HepG2 (cell line): ENCODE measurements at regions not wholly inside any gene's neighbourhood (a gene's known extent, or its start where the extent isn't known, plus 50 kb on each side); places are given as distances from the start of the nearest gene placed in this dataset.

ENCODE experiments used
- ATAC-seq: fragments of 200-7000 bp; cut with Tn5 transposase; 3 replicates; pipeline ENCODE4 v1.9.1; 2020; ENCODE audit warnings: mild to moderate bottlenecking, moderate library complexity
- BruUV-seq: library from RNA; stranded (reverse); fragments of 400-500 nt; replicated peaks from 2 replicates; lab custom pipeline; 2021; lab: Mats Ljungman, UMichigan
- CTCF ChIA-PET: fragments of 300-600 bp; formaldehyde crosslinking; extraction: SDS; loops from one replicate; lab custom pipeline; 2021; ENCODE audit warnings: low total read pairs, inconsistent platforms, low intra/inter-chr PET ratio; lab: Yijun Ruan, JAX
- POLR2A ChIA-PET: fragments of 350-600 bp; sonication (Branson Sonifier 250); formaldehyde crosslinking; loops from one replicate; lab custom pipeline; 2020; ENCODE audit warnings: antibody characterized with exemption, inconsistent platforms; lab: Yijun Ruan, JAX
- DNase-seq: peaks from one replicate; pipeline ENCODE4 v3.0.0-alpha.2; 2015; ENCODE audit warnings: low spot score
- FAIRE-seq: peaks from 3 replicates; lab custom pipeline; 2011; peaks lifted over from hg19 to GRCh38; lab: Jason Lieb, UNC
- H2AFZ ChIP-seq: one replicate; pipeline ENCODE4 v1.6.1; 2011; ENCODE audit warnings: low read length, inconsistent platforms
- H3K27ac ChIP-seq: fragments of 300-600 bp; 3 replicates; pipeline ENCODE4 v1.8.0; 2011; ENCODE audit warnings: mixed run types, mild to moderate bottlenecking, mixed read lengths, low read length, inconsistent platforms; ENCODE audit not compliant: insufficient read depth; ENCODE audit errors: extremely low read length
- H3K27me3 ChIP-seq, 2 experiments: fragments of 200-600 bp in 1 of 2; 2 replicates in 1 of 2; 3 replicates in 1 of 2; pipeline versions ENCODE4 v1.6.0 to v1.8.0; 2011; ENCODE audit warnings: low read length in 2 of 2, mild to moderate bottlenecking in 2 of 2, moderate library complexity in 2 of 2, inconsistent platforms in 1 of 2; ENCODE audit not compliant: insufficient read depth in 2 of 2, control insufficient read depth in 1 of 2
- H3K36me3 ChIP-seq, 2 experiments: fragments of 200-600 bp in 1 of 2; replicated peaks in 1 of 2; 2 replicates in 1 of 2; 3 replicates in 1 of 2; pipeline versions ENCODE4 v1.5.1 to v1.8.0; 2011; ENCODE audit warnings: low read length in 2 of 2, inconsistent platforms in 1 of 2; ENCODE audit not compliant: insufficient read depth in 2 of 2, control insufficient read depth in 1 of 2
- H3K4me1 ChIP-seq: 2 replicates; pipeline ENCODE4 v1.5.1; 2012; ENCODE audit warnings: low read length, inconsistent platforms; ENCODE audit not compliant: insufficient read depth
- H3K4me2 ChIP-seq: 2 replicates; pipeline ENCODE4 v1.6.0; 2011; ENCODE audit warnings: low read depth, low read length, inconsistent platforms
- H3K4me3 ChIP-seq, 3 experiments: fragments of 200-600 bp in 1 of 3; sonication (generic), shearing (Covaris generic) in 1 of 3; replicated peaks in 1 of 3; 2 replicates each; pipeline ENCODE4 v1.5.1; 2011 to 2016; ENCODE audit warnings: low read length in 3 of 3, inconsistent platforms in 2 of 3, low read depth in 2 of 3, mild to moderate bottlenecking in 2 of 3, control low read depth in 1 of 3, mixed read lengths in 1 of 3; ENCODE audit not compliant: insufficient read depth in 1 of 3
- H3K79me2 ChIP-seq: one replicate; pipeline ENCODE4 v1.6.1; 2011; ENCODE audit warnings: low read length, inconsistent platforms; ENCODE audit not compliant: insufficient read depth
- H3K9ac ChIP-seq: 2 replicates; pipeline ENCODE4 v1.6.0; 2011; ENCODE audit warnings: mild to moderate bottlenecking, low read depth, low read length, inconsistent platforms; ENCODE audit not compliant: insufficient read depth
- H3K9me3 ChIP-seq: 2 replicates; pipeline ENCODE4 v1.5.1; 2012; ENCODE audit warnings: mild to moderate bottlenecking, low read length
- H4K20me1 ChIP-seq: 2 replicates; pipeline ENCODE4 v1.6.0; 2011; ENCODE audit warnings: inconsistent platforms, mild to moderate bottlenecking, low read length, moderate library complexity; ENCODE audit not compliant: insufficient read depth
- CC2D1A ChIP-seq: sonication (generic); formaldehyde crosslinking; IDR thresholded peaks from 2 replicates; pipeline ENCODE4 v1.8.1; 2023; ENCODE audit warnings: mild to moderate bottlenecking, missing genetic modification reagents
- CENPBD1 ChIP-seq: sonication (generic); formaldehyde crosslinking; IDR thresholded peaks from 2 replicates; pipeline ENCODE4 v1.8.0; 2022; ENCODE audit warnings: missing genetic modification reagents, low read depth, mild to moderate bottlenecking, borderline replicate concordance
- DMAP1 ChIP-seq: IDR thresholded peaks from 2 replicates; pipeline ENCODE4 v1.6.1; 2016
- FOXC1 ChIP-seq: sonication (generic); formaldehyde crosslinking; IDR thresholded peaks from 2 replicates; pipeline ENCODE4 v1.8.0; 2022; ENCODE audit warnings: mild to moderate bottlenecking, missing genetic modification reagents, borderline replicate concordance
- GABPB1 ChIP-seq: IDR thresholded peaks from 2 replicates; pipeline ENCODE4 v1.6.1; 2016; ENCODE audit warnings: mild to moderate bottlenecking, missing genetic modification reagents, moderate library complexity, missing compliant biosample characterization
- GMEB1 ChIP-seq: sonication (generic); formaldehyde crosslinking; IDR thresholded peaks from 2 replicates; pipeline ENCODE4 v1.5.1; 2020; ENCODE audit warnings: missing genetic modification reagents, mild to moderate bottlenecking, borderline replicate concordance
- HCFC1 ChIP-seq: fragments of 150-350 bp; IDR thresholded peaks from 2 replicates; pipeline ENCODE4 v1.6.1; 2014; ENCODE audit warnings: low read depth, low read length
- HNRNPL ChIP-seq: fragments of 200-400 bp; formaldehyde crosslinking; IDR thresholded peaks from 2 replicates; pipeline ENCODE4 v1.6.1; 2017; ENCODE audit warnings: mild to moderate bottlenecking, low read depth, low read length
- NPAS2 ChIP-seq: sonication (generic); formaldehyde crosslinking; IDR thresholded peaks from 2 replicates; pipeline ENCODE4 v1.8.0; 2022; ENCODE audit warnings: mild to moderate bottlenecking, missing genetic modification reagents, borderline replicate concordance
- PRDM10 ChIP-seq: sonication (generic); formaldehyde crosslinking; IDR thresholded peaks from 2 replicates; pipeline ENCODE4 v1.4.0; 2020; ENCODE audit warnings: low read depth, missing genetic modification reagents
- RAD51 ChIP-seq: fragments of 450-650 bp; IDR thresholded peaks from 2 replicates; pipeline ENCODE4 v1.6.1; 2016; ENCODE audit warnings: borderline replicate concordance
- SNAI1 ChIP-seq: sonication (generic); formaldehyde crosslinking; IDR thresholded peaks from 2 replicates; pipeline ENCODE4 v1.5.0; 2020; ENCODE audit warnings: mild to moderate bottlenecking, missing genetic modification reagents, borderline replicate concordance
- ZBTB34 ChIP-seq: sonication (generic); formaldehyde crosslinking; IDR thresholded peaks from 2 replicates; pipeline ENCODE4 v1.8.0; 2022; ENCODE audit warnings: mild to moderate bottlenecking, missing genetic modification reagents
- ZFP36L1 ChIP-seq: sonication (generic); formaldehyde crosslinking; IDR thresholded peaks from 2 replicates; pipeline ENCODE4 v1.8.0; 2022; ENCODE audit warnings: mild to moderate bottlenecking, missing genetic modification reagents, moderate library complexity
- ZFP36L2 ChIP-seq: sonication (generic); formaldehyde crosslinking; IDR thresholded peaks from 2 replicates; pipeline ENCODE4 v1.4.0; 2020; ENCODE audit warnings: missing genetic modification reagents
- ZNF296 ChIP-seq: sonication (generic); formaldehyde crosslinking; conservative IDR thresholded peaks from 2 replicates; pipeline ENCODE4 v1.5.0; 2020; ENCODE audit warnings: mild to moderate bottlenecking, missing genetic modification reagents
- WGBS: methylation state at CpG from one replicate; pipeline ENCODE4 v1.1.6; 2017; ENCODE audit warnings: low lambda C conversion rate; 5-methylcytosine and 5-hydroxymethylcytosine counted together
- in situ Hi-C: cut with HindIII; loops from 2 replicates; pipeline ENCODE4 v1.10.0; 2017; ENCODE audit warnings: low pct_unique_long_range_greater_than_20kb; ENCODE audit not compliant: extremely low pct_ligation_motif_present
- intact Hi-C: fragments of 100-400 bp; cut with micrococcal nuclease; formaldehyde crosslinking; loops from one replicate; pipeline ENCODE4 v1.10.0; 2022; ENCODE audit not compliant: unreplicated experiment

GRCh38 chr13:33526718-33527117 lies 241.2 kb upstream of the STARD13 start (continued):
- no peak for TF ChIP-seq CENPBD1
- TF ChIP-seq, all 625 proteins: peak for 0

- Histone ChIP-seq H3K4me1 (no peaks in the 10 kb centered on the region), H3K36me3 (no peaks in the 10 kb centered on the region), H3K4me2 (no peak overlapping the region), H3K9me3 (no peaks in the 10 kb centered on the region), H3K9ac (no peak overlapping the region), H2AFZ (no peak overlapping the region), H3K27me3 (no peaks in the 10 kb centered on the region), H3K4me3 (no peak overlapping the region), H3K79me2 (no peaks in the 10 kb centered on the region), H3K27ac (no peak overlapping the region), H4K20me1 (no peaks in the 10 kb centered on the region)
- FAIRE-seq (no peak), ATAC-seq (no peak), DNase-seq (no peak)
- CTCF ChIA-PET: no interaction called here
- in situ Hi-C loops (loop anchor here (25.0 kb wide), 1 partner anchor 942 kb away; the partner anchor contains the start of gene PDS5B), intact Hi-C loops (no loop called here)
- no TSS peak for BruUV-seq
- WGBS: 95% methylated on average over 2 of the region's 2 CpGs
- TF ChIP-seq ZFP36L1 (no peak), GABPB1 (CRISPR knock-in tag) (no peak), ZFP36L2 (CRISPR knock-in tag) (no peak), HCFC1 (no peak), CC2D1A (CRISPR knock-in tag) (no peak), DMAP1 (CRISPR knock-in tag) (no peak), CENPBD1 (no peak), HNRNPL (no peak), PRDM10 (no peak), ZNF296 (no peak), RAD51 (no peak), GMEB1 (CRISPR knock-in tag) (no peak), SNAI1 (CRISPR knock-in tag) (no peak), ZBTB34 (CRISPR knock-in tag) (no peak), FOXC1 (no peak), NPAS2 (no peak)
- POLR2A ChIA-PET: no interaction called here
These were observed 243.3 kb upstream of the STARD13 start for GRCh38 chr13:33528896-33529295.
